ENCODE measurements at regions not wholly inside any gene's neighbourhood (a gene's known extent, or its start where the extent isn't known, plus 50 kb on each side); places are given as distances from the start of the nearest gene placed in this dataset.

DNA sequence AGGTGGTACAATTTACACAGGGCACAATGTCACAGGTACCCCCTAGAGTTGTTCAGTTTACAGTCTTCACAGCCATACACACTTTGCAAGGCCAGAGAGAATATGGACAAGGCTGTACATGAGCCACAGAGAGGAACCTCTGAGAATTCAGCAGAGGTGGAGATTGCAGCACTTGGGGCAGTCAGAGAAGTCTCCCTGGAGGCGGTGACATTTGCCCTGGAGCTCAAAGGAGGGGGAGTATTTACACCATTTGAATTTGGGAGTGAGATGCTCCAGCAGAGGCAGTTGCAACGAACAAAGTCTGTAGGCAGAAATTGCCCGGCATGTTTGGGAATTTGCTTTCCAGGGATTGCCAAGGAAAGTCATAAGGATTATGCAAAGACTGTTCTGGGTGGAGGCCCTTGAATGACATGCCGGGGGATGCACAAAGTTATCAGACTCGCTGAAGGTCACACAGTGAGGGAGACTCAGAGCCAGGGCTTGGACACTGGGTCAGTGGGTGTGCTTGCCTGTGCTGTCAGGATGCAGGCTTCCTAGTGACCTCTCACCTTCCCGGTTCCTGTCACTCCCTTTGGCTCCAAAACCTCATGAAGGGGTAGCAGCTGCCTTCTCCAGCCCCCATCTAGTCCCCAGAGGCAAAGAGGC lies 160.7 kb upstream of the PCBD1 start:
- no peak for DNase-seq

DNA sequence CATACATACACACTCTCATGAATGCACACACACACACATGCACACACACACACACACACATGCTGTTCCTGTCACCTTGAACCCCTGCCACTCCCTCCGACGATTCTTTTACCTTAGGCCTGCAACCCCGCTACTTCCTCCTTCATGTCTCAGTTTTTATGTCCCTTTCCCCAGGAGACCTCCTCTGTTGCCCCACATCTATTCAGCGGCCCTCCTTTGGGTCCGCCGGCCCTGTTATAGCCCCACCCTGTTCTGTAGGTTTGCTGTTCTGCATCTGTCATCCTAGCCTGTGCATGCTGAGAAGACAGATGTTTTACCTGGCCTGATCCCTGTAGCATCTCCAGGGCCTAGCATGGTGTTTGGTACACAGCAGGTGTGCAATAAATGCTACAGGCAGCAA lies 161.6 kb upstream of the PCBD1 start:
- DNase-seq, result no peak

DNA sequence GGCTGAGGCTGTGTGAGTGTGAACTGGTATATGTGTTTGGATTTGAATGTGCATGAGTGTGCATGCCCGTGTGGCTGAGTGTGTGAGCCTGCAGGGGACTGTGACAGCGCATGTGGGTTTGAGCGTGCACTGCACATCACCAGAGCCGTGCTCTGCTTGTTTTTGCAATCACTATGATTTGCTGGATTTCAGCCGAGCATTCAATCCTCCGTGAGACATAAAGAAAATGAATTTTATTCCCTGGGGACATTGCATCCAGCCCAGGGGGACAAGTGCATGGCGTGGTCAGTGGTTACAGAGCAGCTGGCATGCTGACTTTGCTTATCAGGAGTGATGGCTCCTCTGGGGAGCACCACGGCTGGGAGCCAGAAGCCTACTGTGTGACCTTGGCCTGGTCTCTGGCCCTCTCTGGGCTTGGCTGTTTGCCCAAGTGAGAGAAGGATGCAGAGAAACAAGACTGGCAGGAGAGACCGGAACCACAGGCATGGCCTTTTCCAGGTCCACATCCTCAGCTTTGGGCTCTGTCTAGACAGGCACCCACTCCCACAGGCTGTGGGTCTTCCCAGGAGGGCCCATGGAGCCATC lies 160.2 kb upstream of the UNC5B start:
- DNase-seq, result no peak

DNA sequence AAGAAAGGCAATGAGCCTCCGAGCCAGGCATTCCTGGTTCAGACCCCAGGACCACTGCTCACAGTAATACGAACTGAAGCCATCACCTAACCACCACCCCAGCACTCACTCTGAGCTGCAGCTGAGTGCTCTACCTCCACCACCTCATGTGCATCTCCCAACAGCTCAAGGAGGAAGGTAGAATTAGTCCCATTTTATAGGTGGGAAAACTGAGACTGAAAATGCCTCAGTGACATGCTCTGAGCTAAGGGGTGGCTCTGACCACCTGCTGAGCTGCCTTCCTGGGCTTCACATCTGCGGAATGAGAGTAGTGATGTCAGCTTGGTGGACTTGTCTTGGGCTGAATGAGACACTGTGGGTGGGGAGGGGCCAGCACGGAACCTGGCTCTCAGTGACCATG lies 159.7 kb upstream of the UNC5B start:
- DNase-seq, result no peak

DNA sequence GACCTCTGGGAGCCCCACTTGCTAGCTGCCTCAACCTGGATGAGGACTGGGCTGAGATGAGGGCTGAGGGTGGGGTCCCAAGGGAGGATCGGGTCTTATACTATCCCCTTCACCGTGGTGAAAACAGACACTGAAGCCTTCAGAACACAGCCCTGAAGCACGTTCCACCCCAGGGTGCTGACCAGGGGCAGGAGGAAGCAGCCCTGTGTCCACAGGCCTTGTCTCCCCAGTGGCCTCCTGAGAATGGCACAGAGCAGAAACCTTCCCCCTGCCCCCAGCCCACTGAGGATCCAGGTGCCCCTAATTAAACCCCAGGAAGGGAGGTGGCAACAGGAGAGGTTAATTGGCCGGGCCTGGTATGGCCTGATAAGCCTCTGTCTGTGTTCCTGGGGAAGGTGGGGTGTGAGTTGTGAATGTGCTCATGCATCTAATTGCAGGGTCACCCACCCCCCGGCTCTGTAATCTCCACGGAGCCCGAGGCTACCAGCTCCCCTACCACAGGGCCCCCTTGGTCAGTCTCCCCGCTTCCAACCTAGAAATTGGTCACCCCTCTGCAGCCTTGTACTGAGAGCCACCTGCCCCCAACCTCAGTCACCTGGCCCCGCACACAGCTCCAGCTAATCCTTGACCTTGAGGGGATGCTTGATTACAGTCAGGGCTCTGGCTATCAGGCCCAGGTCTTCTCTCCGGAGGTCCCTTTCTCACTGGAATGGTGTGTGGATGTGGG lies 159.0 kb upstream of the UNC5B start:
- no peak for DNase-seq

DNA sequence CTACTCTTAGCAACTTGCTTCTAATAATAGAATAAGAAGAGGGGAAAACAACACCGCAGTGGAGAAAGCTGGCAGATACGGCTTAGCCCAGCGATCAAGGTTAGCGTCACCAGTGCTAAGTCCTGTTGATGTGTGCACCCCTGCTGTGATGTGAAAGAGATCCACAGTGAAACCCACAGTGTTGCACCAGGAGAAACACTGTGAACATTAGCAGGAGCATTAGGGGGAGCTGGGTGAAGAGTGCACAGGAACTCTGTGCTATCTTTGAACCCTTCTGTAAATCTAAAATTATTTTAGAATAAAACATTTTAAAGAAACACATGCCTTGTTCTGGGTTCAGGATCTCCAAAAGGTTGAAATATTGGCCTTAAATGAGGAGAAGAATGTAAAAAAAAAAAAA lies 154.1 kb upstream of the UNC5B start:
- no peak for DNase-seq

DNA sequence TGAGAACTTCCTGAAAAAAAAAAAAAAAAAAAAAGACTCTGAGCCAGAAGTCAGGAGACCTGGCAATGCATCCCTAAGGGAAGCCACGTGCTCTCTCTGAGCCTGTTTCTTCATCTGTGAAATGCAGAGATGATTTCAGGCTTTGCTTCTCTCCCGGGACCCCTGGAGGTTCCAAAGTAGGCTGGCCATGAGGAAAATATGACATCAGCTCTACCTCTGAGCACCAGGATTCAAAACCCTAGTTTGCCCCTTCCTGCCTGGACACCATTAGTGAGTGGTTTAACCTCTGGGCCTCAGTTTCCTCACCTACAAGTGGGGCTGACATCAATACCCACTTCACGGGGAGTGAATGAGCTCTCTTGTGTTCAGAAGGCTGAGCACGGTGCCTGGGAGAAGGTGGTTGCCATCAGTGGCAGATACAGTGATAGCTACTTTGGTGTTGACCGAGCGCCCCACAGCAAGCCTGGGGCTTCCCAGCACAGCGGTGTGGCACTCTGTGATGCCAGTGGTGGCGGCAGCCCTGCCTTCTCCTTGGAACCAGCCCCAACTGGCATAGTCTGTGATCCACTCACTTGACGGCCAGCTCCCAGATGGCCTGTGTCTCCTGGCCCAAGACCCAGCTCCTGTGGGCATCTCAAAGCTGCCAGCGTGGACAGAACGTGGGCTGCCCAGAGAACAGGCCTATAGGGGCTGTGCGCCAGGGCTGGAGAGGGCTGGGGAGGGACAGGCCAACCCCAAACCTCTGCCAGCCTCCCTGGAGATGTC lies 153.1 kb upstream of the UNC5B start:
- no peak for DNase-seq

DNA sequence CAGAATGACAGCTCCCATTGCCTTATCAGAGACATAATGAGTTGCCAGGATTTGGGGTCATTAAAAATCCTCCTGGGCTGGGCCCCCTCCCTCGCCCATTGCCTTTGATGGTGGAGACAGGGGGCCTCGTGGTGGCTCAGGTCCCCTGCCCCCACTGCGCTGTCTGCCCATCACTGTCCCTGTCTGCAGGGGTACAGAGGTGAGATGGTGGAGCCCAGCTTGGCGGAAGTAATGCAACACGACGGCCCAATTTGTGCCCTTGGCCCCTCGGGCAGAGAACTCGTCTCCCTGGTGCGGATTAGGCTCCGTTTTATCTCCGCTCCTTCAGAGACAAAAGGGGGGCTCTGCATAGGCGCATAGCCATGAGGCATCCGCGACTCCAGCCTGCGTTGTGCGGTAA lies 152.4 kb upstream of the UNC5B start:
- no peak for DNase-seq

DNA sequence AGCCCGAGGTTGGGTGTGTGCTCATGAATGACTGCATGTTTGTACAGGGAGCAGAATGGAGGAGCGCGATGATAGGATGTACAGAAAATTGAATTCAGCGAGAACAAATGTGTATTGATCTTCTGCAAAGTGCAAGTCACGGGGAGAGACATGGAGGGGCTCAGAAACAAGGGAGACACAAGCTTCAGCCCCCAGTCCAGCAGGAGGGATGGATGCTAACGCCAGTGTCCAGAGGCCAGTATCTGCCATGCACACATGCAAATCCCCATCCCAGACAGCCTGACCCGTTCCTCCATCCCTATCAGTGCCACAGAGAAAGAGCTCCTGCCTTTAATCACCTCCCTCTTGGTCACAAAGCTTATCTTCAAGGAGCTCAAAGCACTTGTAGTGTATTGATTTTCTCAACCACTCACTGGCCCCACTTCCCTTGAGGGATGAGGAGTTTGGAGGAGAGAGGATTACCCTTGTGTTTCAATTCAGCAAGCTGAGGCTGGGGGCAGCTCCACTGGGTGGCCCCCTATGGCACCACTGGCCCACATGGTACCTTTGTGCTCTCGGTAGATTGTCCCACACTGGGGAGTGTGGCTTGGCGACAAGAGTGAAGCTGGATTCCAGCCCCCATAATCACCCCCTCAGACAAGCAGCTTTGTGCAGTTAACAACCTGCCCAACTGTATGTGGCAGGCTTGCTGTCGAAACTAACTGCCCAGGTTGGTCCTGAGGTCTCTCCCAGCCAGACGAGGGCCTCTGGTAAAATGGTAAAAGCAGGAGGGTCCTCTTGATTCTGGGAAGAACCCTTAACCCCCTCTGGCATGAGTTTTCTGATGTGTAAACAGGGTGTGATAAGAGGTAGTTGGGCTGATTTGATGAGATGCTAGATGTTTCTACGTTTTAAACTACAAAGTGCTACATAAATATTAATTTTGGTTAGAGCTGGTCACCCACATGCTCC lies 151.6 kb upstream of the UNC5B start:
- no peak for DNase-seq

DNA sequence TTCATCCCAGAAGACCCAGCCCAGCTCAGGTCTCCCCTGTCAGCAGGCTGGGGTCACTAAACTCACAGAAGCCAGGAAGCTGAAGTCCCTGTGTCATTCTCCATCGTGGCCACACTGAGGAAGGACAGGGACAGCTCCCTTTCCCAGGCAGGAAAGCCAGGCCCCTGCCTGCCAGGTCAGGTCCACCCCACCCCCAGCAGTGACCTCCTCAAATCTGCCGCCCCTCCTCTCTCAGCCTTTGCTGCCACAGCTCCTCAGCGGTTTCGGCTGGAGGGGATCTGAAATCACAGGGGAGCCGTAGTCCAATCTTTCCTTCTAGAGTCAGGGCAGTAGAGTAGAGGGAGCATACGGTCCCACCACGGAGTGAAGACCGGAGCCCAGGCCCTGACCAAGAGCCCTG lies 150.9 kb upstream of the UNC5B start:
- DNase-seq, result no peak

DNA sequence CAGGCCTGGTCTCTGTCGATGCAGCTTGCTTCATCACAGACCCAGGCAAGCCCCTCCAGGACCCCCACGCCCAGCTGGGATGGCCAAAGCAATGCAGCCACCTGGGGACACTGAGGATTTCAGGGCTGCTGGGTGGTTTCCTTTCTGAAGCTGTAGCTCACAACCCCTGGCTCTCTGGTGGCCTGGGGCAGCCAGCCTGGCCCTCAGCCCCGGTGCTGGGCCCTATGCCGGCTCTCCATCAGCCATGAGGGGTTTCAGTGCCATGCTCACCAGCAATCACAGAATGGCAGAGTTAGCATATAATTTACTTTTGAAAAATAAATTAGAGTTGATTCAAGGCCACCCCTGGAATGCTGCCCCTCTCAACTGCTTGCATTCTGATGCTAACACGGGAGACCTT lies 150.2 kb upstream of the UNC5B start:
- no peak for DNase-seq

DNA sequence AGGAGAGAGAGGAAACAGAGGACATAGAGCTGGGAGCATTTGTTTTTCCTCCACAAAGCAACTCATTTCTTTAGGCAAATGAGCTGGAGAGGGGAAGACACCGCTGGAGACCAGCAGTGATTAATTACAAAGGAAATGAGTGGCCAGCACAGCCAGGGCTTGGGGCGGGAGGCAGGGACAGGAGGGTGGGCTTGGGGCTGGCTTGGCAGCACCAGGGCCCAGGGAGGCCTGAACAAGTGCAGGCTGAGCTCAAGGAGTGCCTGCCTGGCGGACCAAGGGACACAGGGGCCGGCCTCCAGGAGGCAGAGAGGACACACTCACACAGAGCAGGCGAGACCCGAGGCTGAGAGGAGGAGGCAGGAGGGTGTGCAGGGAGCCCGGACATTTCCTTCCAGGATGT lies 149.0 kb upstream of the UNC5B start:
- no peak for DNase-seq

DNA sequence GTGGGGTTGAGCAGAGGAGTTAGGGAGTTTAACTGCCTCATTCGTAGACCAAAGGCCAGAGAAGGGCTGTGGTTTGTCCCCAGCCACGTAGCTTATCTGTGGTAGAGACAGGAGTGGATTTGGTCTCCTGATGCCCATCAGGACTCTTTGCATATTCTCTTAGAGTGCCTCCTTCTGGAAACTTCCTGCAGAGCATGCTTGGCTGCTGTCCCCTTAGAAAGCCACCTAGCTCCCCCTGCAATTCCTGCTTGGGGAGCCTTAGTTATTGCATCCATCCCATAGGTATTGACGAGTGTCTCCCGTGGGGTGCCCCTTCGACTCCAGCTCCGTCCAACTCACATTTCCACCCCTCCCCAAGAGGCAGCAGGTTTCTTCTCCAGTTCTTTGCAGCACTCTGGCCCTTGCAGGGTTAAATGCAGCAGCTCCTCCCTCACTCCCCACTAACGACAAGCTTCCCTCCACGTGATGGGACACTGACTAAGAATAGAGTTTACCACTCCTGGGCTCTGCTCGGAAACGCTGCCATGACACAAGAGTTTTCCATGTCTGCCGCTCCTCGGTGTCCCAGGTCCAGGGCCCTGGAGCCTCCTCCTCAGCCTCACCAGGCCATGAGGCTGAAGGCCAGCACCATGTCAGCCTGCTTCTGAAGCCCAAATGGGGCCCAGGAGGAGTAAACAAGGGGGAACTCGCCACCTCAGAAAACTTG lies 147.8 kb upstream of the UNC5B start:
- no peak for DNase-seq

DNA sequence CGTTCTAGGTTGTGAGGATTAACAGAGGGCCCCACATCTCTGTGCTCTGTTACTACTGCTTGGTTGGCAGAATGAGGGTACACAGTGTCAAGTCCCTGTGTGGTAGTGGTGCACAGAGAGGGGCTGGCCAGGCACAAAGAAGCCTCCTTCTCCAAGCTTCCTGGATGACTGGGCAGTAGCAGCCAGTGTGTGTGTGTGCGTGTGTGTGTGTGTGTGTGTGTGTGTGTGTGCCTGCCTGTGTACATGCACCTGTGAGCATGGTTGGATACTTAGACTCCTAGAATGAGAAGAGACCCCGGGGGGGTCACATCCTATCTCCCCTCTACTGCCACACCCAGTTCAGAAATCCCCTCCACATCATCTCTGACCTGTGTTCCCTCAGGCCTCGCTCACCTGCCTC lies 146.7 kb upstream of the UNC5B start:
- no peak for DNase-seq

DNA sequence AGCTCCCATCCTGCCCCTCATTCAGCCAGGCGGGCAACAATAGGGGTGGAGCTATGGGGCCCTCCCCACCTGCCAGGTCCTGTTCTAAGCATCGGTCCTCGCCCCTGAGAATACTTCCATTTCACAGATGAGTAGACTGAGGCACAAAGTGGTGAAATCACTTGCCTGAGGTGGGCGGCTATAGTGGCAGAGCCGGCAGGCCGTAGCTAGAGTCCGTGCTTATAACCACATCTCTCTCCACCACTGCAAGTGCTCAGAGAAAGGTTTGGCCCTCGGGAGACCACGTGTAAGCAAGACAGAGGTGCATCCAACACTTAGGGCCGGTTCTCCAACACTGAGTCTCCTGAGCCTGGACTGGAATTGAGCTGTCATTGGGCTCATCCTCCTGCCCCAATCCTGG lies 145.8 kb upstream of the UNC5B start:
- no peak for DNase-seq

DNA sequence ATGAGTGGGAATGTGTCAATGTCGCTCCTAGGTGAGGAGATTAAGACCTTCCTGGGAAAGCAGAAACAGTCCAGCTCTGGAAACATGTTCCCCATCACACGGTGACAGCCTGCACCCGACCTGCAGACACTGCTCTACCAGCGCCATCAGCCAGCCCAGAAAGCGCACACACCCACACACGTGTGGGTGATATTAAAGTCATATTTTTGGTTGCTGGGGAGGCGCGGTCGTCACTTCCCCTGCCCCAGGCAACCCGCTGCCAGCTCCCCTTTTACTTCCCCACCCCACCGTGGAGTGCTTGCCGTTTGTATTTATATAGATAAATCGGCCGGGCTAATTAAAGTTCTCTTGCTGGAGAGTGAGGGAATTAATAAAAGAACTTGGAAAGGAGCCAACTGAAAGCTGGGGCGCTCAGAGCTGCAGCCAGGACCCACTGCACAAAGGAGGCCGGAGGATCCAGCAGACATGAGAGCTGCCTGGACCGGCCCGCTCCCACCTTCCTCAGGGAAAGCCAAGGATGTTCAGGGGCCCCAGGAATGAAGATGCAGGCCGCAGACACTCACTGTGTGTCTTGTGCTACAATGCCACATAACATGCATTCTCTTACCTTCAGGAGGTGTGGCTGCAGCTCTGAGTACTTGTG lies 145.2 kb upstream of the UNC5B start:
- no peak for DNase-seq

DNA sequence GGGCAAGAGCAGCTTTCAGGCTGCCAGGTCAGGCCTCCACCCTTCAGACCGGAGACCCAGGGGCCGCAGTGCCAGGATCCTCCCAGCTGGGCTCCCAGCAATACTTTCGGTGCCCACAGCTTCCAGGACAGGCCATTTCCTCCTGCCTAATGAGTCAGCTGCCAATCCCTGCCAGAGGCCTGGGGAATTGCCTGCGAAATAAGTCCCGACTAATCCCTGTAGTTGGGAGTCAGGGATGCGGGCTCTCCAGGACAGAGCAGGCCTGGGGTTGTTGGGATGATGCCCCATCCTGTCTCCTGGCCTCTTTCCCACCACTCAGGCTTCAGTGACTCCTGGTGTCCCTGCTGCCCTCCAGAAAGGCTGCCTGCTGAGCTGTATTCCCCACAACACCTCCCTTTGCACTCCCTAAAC lies 143.5 kb upstream of the UNC5B start:
- no peak for DNase-seq

DNA sequence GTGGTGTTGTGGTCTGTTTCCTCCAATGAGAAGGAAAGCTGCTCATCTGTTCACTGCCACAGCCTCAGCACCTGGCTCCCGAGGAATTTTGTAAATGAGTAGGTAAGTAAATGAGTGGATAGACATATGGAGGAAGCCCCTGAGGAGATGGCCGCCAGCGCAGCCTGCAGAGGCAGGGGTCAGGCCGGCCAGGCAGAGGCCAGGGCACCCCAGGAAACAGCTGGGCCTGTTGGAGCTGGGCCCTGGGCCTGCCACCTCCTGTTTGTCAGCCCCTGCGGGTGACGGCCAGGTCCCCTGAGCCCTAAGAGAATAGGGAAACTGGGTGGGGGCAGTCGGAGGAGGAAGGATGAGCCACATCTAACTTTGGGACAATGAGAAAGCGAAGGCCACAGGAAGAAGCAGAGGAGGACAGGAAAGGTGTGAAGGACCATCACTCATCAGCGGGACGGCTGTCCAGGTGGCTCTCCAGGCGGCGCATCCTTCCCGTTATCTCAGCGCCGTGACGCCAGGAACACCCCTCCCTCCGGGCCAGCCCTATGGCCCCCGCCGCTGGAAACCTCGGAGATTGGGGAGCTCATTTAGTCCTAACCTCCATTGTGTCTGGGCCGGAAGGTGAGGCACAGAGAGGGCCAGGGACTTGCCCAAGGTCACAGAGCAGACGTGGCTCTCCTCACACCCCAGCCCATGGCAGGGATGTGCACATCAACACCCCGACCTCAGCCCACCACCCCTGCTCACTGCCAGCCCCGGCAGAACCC lies 142.3 kb upstream of the UNC5B start:
- no peak for DNase-seq

DNA sequence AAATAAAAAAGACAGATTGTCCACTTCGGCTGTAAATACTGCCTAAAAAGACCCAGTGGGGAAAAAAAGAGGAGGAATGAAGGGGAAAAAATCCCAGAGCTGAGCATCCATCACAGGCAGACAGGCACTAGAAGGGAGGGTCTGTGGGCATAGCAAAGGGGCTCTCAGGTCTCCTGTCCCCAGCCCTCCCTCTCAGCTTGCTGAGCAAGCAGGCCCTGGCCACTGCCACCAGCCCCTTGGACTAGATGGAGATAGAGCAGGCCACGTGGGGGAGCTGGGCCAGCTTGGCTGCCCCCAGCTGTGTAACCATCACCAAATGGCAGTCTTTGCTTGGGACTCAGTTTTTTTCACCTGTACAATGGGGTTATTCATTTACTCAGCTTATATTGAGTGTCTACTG lies 141.6 kb upstream of the UNC5B start:
- DNase-seq, result no peak

DNA sequence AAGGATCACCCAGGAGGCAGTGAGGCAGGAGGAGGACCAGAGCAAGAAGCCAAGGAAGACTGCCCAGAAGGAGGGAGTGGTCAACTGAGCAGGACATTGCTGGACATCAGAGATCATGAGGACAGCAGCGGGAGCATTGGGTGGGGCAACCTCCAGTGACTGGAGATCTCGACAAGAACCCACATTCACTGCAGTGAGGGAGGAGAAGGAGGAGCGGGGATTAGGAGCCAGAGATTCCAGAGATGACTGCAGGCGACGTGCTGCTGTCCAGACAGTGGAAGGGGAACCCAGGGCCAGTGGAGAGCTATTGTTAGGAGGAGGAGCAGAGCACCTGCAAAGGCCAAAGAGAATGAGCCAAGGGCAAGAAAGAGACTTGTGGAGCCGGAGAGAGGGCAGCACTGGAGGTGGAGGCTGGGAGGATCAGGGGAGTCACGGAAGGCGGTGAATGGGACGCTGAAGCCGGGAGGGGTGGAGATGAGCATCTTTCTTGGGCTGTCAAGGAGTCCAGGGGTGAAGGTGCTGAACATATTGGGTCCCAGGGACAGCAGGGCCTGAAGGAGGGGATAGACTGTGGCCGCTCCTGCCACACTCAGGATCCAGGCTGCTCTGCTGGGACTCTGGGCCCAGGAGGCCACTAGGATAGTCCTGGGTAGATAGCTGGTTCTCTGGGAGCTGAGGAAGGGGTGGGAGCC lies 140.1 kb upstream of the UNC5B start:
- no peak for DNase-seq

All from NCI-H1694 (cell line).